ENCODE measurements at regions not wholly inside any gene's neighbourhood (a gene's known extent, or its start where the extent isn't known, plus 50 kb on each side); places are given as distances from the start of the nearest gene placed in this dataset.

GRCh38 chr4:23117826-23118225 lies 425.1 kb downstream of the GBA3 start:
- Histone ChIP-seq H2AFZ (ENCODE audit: low read depth, low read length) (no peak overlapping the region), H4K20me1 (ENCODE audit: insufficient read depth) (no peaks in the 10 kb centered on the region), H3K79me2 (replicated peaks; ENCODE audit: insufficient read depth, low read length) (no peaks in the 10 kb centered on the region), H3K9ac (ENCODE audit: low read length) (no peak overlapping the region), H3K9me3 (ENCODE audit: low read length) (no peaks in the 10 kb centered on the region), H3K36me3 (ENCODE audit: insufficient read depth, low read length) (no peaks in the 10 kb centered on the region), H3K9me2 (ENCODE audit: insufficient read depth, low read length) (no peaks in the 10 kb centered on the region), H3F3A (ENCODE audit: insufficient read depth, low read length, poor library complexity, severe bottlenecking) (no peaks in the 10 kb centered on the region), H3K4me3 (ENCODE audit: low read length) (no peak overlapping the region), H3K27me3 (ENCODE audit: insufficient read depth, low read depth, low read length) (no peaks in the 10 kb centered on the region), H3K4me2 (ENCODE audit: low read length) (no peak overlapping the region), H3K27ac (ENCODE audit: low read length) (no peak overlapping the region)
- TF ChIP-seq TAF1 (IDR thresholded peaks at IDR 0.05; ENCODE audit: low read depth) (no peak), EZH2 (IDR thresholded peaks at IDR 0.05; ENCODE audit: borderline replicate concordance, insufficient read depth, low read length, poor library complexity, severe bottlenecking) (no peak), POLR2AphosphoS5 (IDR thresholded peaks at IDR 0.05) (no peak), RAD21 (conservative IDR thresholded peaks at IDR 0.05) (no peak), EP300 (conservative IDR thresholded peaks at IDR 0.05; ENCODE audit: poor library complexity, severe bottlenecking) (no peak), CTCF (IDR thresholded peaks at IDR 0.05; ENCODE audit: poor library complexity, severe bottlenecking) (no peak), SMC3 (conservative IDR thresholded peaks at IDR 0.05; ENCODE audit: poor library complexity) (no peak), MXI1 (conservative IDR thresholded peaks at IDR 0.05; ENCODE audit: poor library complexity, severe bottlenecking) (no peak)
- TF ChIP-seq, protein P1, sequence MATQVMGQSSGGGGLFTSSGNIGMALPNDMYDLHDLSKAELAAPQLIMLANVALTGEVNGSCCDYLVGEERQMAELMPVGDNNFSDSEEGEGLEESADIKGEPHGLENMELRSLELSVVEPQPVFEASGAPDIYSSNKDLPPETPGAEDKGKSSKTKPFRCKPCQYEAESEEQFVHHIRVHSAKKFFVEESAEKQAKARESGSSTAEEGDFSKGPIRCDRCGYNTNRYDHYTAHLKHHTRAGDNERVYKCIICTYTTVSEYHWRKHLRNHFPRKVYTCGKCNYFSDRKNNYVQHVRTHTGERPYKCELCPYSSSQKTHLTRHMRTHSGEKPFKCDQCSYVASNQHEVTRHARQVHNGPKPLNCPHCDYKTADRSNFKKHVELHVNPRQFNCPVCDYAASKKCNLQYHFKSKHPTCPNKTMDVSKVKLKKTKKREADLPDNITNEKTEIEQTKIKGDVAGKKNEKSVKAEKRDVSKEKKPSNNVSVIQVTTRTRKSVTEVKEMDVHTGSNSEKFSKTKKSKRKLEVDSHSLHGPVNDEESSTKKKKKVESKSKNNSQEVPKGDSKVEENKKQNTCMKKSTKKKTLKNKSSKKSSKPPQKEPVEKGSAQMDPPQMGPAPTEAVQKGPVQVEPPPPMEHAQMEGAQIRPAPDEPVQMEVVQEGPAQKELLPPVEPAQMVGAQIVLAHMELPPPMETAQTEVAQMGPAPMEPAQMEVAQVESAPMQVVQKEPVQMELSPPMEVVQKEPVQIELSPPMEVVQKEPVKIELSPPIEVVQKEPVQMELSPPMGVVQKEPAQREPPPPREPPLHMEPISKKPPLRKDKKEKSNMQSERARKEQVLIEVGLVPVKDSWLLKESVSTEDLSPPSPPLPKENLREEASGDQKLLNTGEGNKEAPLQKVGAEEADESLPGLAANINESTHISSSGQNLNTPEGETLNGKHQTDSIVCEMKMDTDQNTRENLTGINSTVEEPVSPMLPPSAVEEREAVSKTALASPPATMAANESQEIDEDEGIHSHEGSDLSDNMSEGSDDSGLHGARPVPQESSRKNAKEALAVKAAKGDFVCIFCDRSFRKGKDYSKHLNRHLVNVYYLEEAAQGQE (IDR thresholded peaks at IDR 0.05; ENCODE audit: borderline replicate concordance) = no peak

DNA sequence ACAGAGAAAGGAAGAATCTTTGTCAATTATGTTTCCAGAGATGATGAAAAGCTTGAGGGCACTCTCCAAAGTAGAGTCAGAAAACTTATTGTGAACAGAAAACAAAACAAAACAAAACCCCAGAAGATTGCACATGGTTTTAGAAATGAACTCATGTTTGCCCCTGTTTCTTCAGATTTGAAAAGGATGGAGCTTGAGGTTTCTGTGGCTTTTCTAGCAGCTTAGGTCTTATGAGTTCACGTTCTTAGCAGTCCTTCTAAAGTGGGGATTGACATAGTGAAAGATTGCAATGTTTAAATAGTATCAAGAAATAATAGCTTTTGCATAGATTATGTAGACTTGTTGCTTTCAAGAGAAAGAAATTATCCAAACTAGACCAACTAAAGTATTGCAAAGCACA lies 421.8 kb downstream of the GBA3 start:
- Histone ChIP-seq H3K9me2 (ENCODE audit: insufficient read depth, low read length) (no peaks in the 10 kb centered on the region), H3K4me3 (ENCODE audit: low read length) (no peak overlapping the region), H3K79me2 (replicated peaks; ENCODE audit: insufficient read depth, low read length) (no peaks in the 10 kb centered on the region), H3K9ac (ENCODE audit: low read length) (no peak overlapping the region), H2AFZ (ENCODE audit: low read depth, low read length) (no peak overlapping the region), H3F3A (ENCODE audit: insufficient read depth, low read length, poor library complexity, severe bottlenecking) (no peaks in the 10 kb centered on the region), H4K20me1 (ENCODE audit: insufficient read depth) (no peaks in the 10 kb centered on the region), H3K4me2 (ENCODE audit: low read length) (no peak overlapping the region), H3K27me3 (ENCODE audit: insufficient read depth, low read depth, low read length) (no peaks in the 10 kb centered on the region), H3K27ac (ENCODE audit: low read length) (no peak overlapping the region), H3K9me3 (ENCODE audit: low read length) (no peaks in the 10 kb centered on the region), H3K36me3 (ENCODE audit: insufficient read depth, low read length) (no peaks in the 10 kb centered on the region)
- no peak for TF ChIP-seq SMC3 (conservative IDR thresholded peaks at IDR 0.05; ENCODE audit: poor library complexity)
- no peak for TF ChIP-seq TAF1 (IDR thresholded peaks at IDR 0.05; ENCODE audit: low read depth)
- no peak for TF ChIP-seq POLR2AphosphoS5 (IDR thresholded peaks at IDR 0.05)
- no peak for TF ChIP-seq CTCF (IDR thresholded peaks at IDR 0.05; ENCODE audit: poor library complexity, severe bottlenecking)
- no peak for TF ChIP-seq RAD21 (conservative IDR thresholded peaks at IDR 0.05)
- TF ChIP-seq EZH2 (IDR thresholded peaks at IDR 0.05; ENCODE audit: borderline replicate concordance, insufficient read depth, low read length, poor library complexity, severe bottlenecking) = no peak
- no peak for TF ChIP-seq EP300 (conservative IDR thresholded peaks at IDR 0.05; ENCODE audit: poor library complexity, severe bottlenecking)

Data from neural cell (in vitro differentiated cells).